Hepatocyte (in vitro differentiated cells): ENCODE measurements at regions not wholly inside any gene's neighbourhood (a gene's known extent, or its start where the extent isn't known, plus 50 kb on each side); places are given as distances from the start of the nearest gene placed in this dataset.

ENCODE experiments used
- DNase-seq: peaks from one replicate; pipeline ENCODE4 v3.0.0-alpha.2; 2016; ENCODE audit warnings: low spot score
- H2AFZ ChIP-seq: fragments of 200-600 bp; sonication (generic); 2 replicates; pipeline ENCODE4 v1.6.0; 2016; ENCODE audit warnings: antibody characterized with exemption, mild to moderate bottlenecking
- H3K27ac ChIP-seq: fragments of 200-600 bp; sonication (generic); 2 replicates; pipeline ENCODE4 v1.5.1; 2016; ENCODE audit warnings: mild to moderate bottlenecking
- H3K27me3 ChIP-seq: fragments of 200-600 bp; sonication (generic); 2 replicates; pipeline ENCODE4 v1.6.1; 2016
- H3K36me3 ChIP-seq: fragments of 200-600 bp; sonication (generic); replicated peaks from 2 replicates; pipeline ENCODE4 v1.5.1; 2016; ENCODE audit warnings: low read depth; ENCODE audit not compliant: insufficient read depth
- H3K4me1 ChIP-seq: fragments of 200-600 bp; sonication (generic); 2 replicates; pipeline ENCODE4 v1.5.1; 2016; ENCODE audit warnings: mild to moderate bottlenecking, moderate library complexity; ENCODE audit not compliant: insufficient read depth
- H3K4me2 ChIP-seq: fragments of 200-600 bp; sonication (generic); 2 replicates; pipeline ENCODE4 v1.6.0; 2016
- H3K4me3 ChIP-seq: fragments of 200-600 bp; sonication (generic); 2 replicates; pipeline ENCODE4 v1.5.1; 2016; ENCODE audit warnings: mild to moderate bottlenecking
- H3K79me2 ChIP-seq: fragments of 200-600 bp; sonication (generic); 2 replicates; pipeline ENCODE4 v1.6.0; 2017; ENCODE audit warnings: mild to moderate bottlenecking
- H3K9me2 ChIP-seq: fragments of 200-600 bp; sonication (generic); replicated peaks from 2 replicates; pipeline ENCODE4 v1.6.0; 2017; ENCODE audit warnings: mild to moderate bottlenecking; ENCODE audit not compliant: insufficient read depth
- H3K9me3 ChIP-seq: fragments of 200-600 bp; sonication (generic); 2 replicates; pipeline ENCODE4 v1.5.1; 2016; ENCODE audit warnings: low read depth, mild to moderate bottlenecking
- H4K20me1 ChIP-seq: fragments of 200-600 bp; sonication (generic); 2 replicates; pipeline ENCODE4 v1.6.0; 2016; ENCODE audit warnings: mild to moderate bottlenecking; ENCODE audit not compliant: insufficient read depth, poor library complexity, severe bottlenecking
- EZH2 ChIP-seq: fragments of 200-600 bp; sonication (generic); IDR thresholded peaks from 2 replicates; pipeline ENCODE4 v1.6.1; 2016; ENCODE audit warnings: antibody characterized with exemption, mild to moderate bottlenecking, borderline replicate concordance
- EZH2phosphoT487 ChIP-seq: fragments of 200-600 bp; sonication (generic); IDR thresholded peaks from one replicate; pipeline ENCODE4 v1.6.1; 2018; ENCODE audit warnings: antibody characterized with exemption, mild to moderate bottlenecking, low read depth, moderate library complexity; ENCODE audit not compliant: unreplicated experiment, severe bottlenecking
- WGBS: methylation state at CpG from one replicate; pipeline ENCODE4 v1.1.6; 2016; ENCODE audit warnings: low lambda C conversion rate; ENCODE audit errors: missing lambda C conversion rate; 5-methylcytosine and 5-hydroxymethylcytosine counted together
- TF ChIP-seq, protein P1 (sequence below): fragments of 200-600 bp; sonication (generic); IDR thresholded peaks from 2 replicates; pipeline ENCODE4 v1.5.1; 2016; ENCODE audit warnings: antibody characterized with exemption, mild to moderate bottlenecking; ENCODE audit not compliant: poor library complexity

GRCh38 chr3:177343122-177343625 lies 145.9 kb upstream of the TBL1XR1 start:
- H3K36me3 ChIP-seq: no peaks in the 10 kb centered on the region
- peak overlapping the region; percentile 95 for H3K27ac ChIP-seq
- TF ChIP-seq, protein P1, sequence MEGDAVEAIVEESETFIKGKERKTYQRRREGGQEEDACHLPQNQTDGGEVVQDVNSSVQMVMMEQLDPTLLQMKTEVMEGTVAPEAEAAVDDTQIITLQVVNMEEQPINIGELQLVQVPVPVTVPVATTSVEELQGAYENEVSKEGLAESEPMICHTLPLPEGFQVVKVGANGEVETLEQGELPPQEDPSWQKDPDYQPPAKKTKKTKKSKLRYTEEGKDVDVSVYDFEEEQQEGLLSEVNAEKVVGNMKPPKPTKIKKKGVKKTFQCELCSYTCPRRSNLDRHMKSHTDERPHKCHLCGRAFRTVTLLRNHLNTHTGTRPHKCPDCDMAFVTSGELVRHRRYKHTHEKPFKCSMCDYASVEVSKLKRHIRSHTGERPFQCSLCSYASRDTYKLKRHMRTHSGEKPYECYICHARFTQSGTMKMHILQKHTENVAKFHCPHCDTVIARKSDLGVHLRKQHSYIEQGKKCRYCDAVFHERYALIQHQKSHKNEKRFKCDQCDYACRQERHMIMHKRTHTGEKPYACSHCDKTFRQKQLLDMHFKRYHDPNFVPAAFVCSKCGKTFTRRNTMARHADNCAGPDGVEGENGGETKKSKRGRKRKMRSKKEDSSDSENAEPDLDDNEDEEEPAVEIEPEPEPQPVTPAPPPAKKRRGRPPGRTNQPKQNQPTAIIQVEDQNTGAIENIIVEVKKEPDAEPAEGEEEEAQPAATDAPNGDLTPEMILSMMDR: no peak
- TF ChIP-seq EZH2phosphoT487 (no peak), EZH2 (no peak)
- H3K4me2 ChIP-seq: peak overlapping the region; percentile 1
- H3K79me2 ChIP-seq: no peaks in the 10 kb centered on the region
- H3K4me1 ChIP-seq: peaks cover 35% of the 10 kb centered on the region
- no peak overlapping the region for H3K4me3 ChIP-seq
- H3K9me3 ChIP-seq: no peaks in the 10 kb centered on the region
- H2AFZ ChIP-seq: no peak overlapping the region
- DNase-seq: no peak
- WGBS: 78% methylated on average over 3 of the region's 3 CpGs
- H4K20me1 ChIP-seq: no peaks in the 10 kb centered on the region
- no peaks in the 10 kb centered on the region for H3K27me3 ChIP-seq
- no peaks in the 10 kb centered on the region for H3K9me2 ChIP-seq

GRCh38 chr3:177345049-177345972 lies 148.0 kb upstream of the TBL1XR1 start:
- H4K20me1 ChIP-seq: no peaks in the 10 kb centered on the region
- H3K4me3 ChIP-seq: no peak overlapping the region
- no peaks in the 10 kb centered on the region for H3K79me2 ChIP-seq
- H3K27ac ChIP-seq: peak overlapping the region; percentile 95
- no peaks in the 10 kb centered on the region for H3K27me3 ChIP-seq
- WGBS: 21% methylated on average over 12 of the region's 12 CpGs
- H3K9me2 ChIP-seq: no peaks in the 10 kb centered on the region
- H3K4me1 ChIP-seq: peaks cover 35% of the 10 kb centered on the region
- peak overlapping the region; percentile 14 for H3K4me2 ChIP-seq
- H3K36me3 ChIP-seq: no peaks in the 10 kb centered on the region
- DNase-seq: peak; percentile 94
- H3K9me3 ChIP-seq: no peaks in the 10 kb centered on the region
- TF ChIP-seq, protein P1: no peak
- no peak for TF ChIP-seq EZH2phosphoT487
- no peak for TF ChIP-seq EZH2
- peak overlapping the region; percentile 7 for H2AFZ ChIP-seq

- Histone ChIP-seq H3K27ac (peak overlapping the region; percentile 95), H2AFZ (no peak overlapping the region), H3K9me3 (no peaks in the 10 kb centered on the region), H3K9me2 (no peaks in the 10 kb centered on the region), H3K36me3 (no peaks in the 10 kb centered on the region), H4K20me1 (no peaks in the 10 kb centered on the region), H3K79me2 (no peaks in the 10 kb centered on the region), H3K4me1 (peaks cover 35% of the 10 kb centered on the region), H3K4me3 (no peak overlapping the region), H3K4me2 (no peak overlapping the region), H3K27me3 (no peaks in the 10 kb centered on the region)
- TF ChIP-seq, protein P1: no peak
- TF ChIP-seq EZH2phosphoT487: no peak
- TF ChIP-seq EZH2: no peak
- DNase-seq: no peak
Observed at GRCh38 chr3:177345973-177346503, 148.8 kb upstream of the TBL1XR1 start.
